ENCODE measurements at regions not wholly inside any gene's neighbourhood (a gene's known extent, or its start where the extent isn't known, plus 50 kb on each side); places are given as distances from the start of the nearest gene placed in this dataset.

DNA sequence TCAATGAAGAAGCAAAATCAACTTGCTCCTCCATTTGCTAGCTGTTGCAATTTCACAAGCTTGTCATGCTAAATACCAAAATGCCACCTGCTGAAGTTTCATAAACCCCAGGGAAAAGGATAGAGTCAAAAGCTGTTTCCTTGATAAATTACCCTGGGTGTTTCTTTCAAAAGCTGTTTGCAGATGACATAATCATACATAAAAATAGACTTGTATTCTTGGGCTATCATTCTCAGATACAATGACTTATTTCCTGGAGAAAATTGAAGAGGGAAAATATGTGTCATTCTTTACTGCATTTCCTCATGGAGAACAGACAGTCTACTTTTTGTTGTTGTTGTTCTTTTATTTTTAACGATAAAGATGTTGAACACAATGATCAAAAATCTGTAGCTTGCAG is 119.2 kb downstream of the GALC start:
- H3K4me3 ChIP-seq (replicated peaks in 1 of 3; ENCODE audit: insufficient read depth in 1 of 3, low read depth in 1 of 3, low read length in 3 of 3) = no peak overlapping the region
- peaks cover 24% of the 10 kb centered on the region for H3K4me1 ChIP-seq (ENCODE audit: control insufficient read depth, extremely low read depth, insufficient read depth, low read length)
- no peaks in the 10 kb centered on the region for H3K79me2 ChIP-seq (ENCODE audit: control insufficient read depth, insufficient read depth, low read length)
- no peaks in the 10 kb centered on the region for H3K9me1 ChIP-seq (replicated peaks; ENCODE audit: control insufficient read depth, extremely low read depth, insufficient read depth, low read length)
- H3K9ac ChIP-seq (replicated peaks; ENCODE audit: extremely low read depth, insufficient read depth, low read length) = peak overlapping the region; percentile 73
- TF ChIP-seq GATA2 (IDR thresholded peaks at IDR 0.05; ENCODE audit: insufficient read depth, insufficient read length, low read depth, low read length) (no peak), JUN (IDR thresholded peaks at IDR 0.05; ENCODE audit: borderline replicate concordance, insufficient read depth, insufficient read length, low read depth) (peak; percentile 72)
- DNase-seq (ENCODE audit: low read depth, low spot score) (no peak), FAIRE-seq (no peak)
- H4K20me1 ChIP-seq (replicated peaks; ENCODE audit: control insufficient read depth, extremely low read depth, insufficient read depth, low read length) = no peaks in the 10 kb centered on the region
- no TSS peak for BruUV-seq (replicated peaks)
- no peaks in the 10 kb centered on the region for H3K36me3 ChIP-seq (ENCODE audit: control insufficient read depth in 2 of 2, extremely low read depth in 1 of 2, insufficient read depth in 2 of 2, low read length in 2 of 2)
- intact Hi-C loops (cut with micrococcal nuclease) (no loop called here), dilution Hi-C loops (cut with MboI; ENCODE audit: extremely low pct_ligation_motif_present, low sequenced_read_pairs) (no loop called here)
- H3K4me2 ChIP-seq (ENCODE audit: insufficient read depth, low read length) = peak overlapping the region; percentile 36
- ChIA-PET POLR2A (no interaction called here), CTCF (no interaction called here)
- no peak overlapping the region for H2AFZ ChIP-seq (ENCODE audit: low read depth, low read length)
- H3K27ac ChIP-seq (ENCODE audit: insufficient read depth, low read depth, low read length) = peak overlapping the region; percentile 92
- H3K9me3 ChIP-seq (replicated peaks; ENCODE audit: control insufficient read depth, insufficient read depth, low read length) = no peaks in the 10 kb centered on the region
- H3K27me3 ChIP-seq (ENCODE audit: control insufficient read depth in 2 of 2, insufficient read depth in 2 of 2, low read length in 2 of 2) = no peaks in the 10 kb centered on the region

DNA sequence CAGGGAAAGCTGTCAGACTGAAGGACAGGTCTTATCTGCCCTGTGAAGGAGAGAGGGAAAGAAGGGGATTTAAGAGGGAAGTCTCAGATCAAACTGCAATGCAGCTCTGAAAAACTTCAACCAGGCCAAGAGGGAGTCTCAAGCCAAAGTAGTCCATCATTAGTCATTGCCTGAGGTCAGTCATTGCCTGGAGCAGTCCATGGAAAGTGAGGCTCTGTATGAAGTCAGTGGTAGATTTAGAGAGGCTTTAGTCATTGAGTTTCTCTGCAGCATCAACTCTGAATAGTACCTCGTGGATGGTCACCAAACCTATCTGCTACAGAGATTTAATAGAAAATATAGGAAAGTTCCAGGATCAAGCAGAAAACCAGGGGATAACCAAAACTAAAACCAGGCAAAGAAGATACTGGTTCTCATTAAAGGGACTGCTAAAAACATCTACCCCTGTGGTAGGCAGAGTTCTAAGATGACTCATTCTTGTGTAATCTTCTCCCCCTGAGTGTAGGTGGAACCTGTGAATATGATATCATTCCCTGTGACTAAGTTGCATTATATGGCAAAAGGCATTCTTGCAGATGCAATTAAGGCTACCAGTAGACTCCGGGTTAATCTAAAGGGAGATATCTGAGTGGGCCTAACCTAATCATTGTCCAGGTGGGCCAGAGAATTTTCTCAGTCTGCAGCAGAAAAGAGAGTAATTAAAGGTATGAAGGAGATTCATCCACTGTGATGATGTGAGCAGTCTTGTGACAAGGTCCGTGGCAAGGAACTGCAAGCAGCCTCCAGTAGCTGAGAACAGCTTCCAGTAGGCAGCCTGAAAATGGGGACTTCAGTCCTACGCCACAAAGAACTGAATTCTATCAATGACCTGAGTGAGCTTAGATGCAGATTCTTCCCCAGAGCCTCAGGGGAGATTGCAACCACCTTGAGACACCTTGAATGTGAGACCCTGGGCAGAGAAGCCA is 123.1 kb downstream of the GALC start:
- Histone ChIP-seq H3K27me3 (ENCODE audit: control insufficient read depth in 2 of 2, insufficient read depth in 2 of 2, low read length in 2 of 2) (no peaks in the 10 kb centered on the region), H3K4me1 (ENCODE audit: control insufficient read depth, extremely low read depth, insufficient read depth, low read length) (peaks cover 17% of the 10 kb centered on the region), H3K9me3 (replicated peaks; ENCODE audit: control insufficient read depth, insufficient read depth, low read length) (no peaks in the 10 kb centered on the region), H3K27ac (ENCODE audit: insufficient read depth, low read depth, low read length) (no peak overlapping the region), H3K36me3 (ENCODE audit: control insufficient read depth in 2 of 2, extremely low read depth in 1 of 2, insufficient read depth in 2 of 2, low read length in 2 of 2) (no peaks in the 10 kb centered on the region), H3K4me2 (ENCODE audit: insufficient read depth, low read length) (no peak overlapping the region), H3K79me2 (ENCODE audit: control insufficient read depth, insufficient read depth, low read length) (no peaks in the 10 kb centered on the region), H3K9ac (replicated peaks; ENCODE audit: extremely low read depth, insufficient read depth, low read length) (no peak overlapping the region), H4K20me1 (replicated peaks; ENCODE audit: control insufficient read depth, extremely low read depth, insufficient read depth, low read length) (no peaks in the 10 kb centered on the region), H3K4me3 (replicated peaks in 1 of 3; ENCODE audit: insufficient read depth in 1 of 3, low read depth in 1 of 3, low read length in 3 of 3) (no peak overlapping the region), H2AFZ (ENCODE audit: low read depth, low read length) (no peak overlapping the region), H3K9me1 (replicated peaks; ENCODE audit: control insufficient read depth, extremely low read depth, insufficient read depth, low read length) (no peaks in the 10 kb centered on the region)
- ChIA-PET POLR2A (no interaction called here), CTCF (no interaction called here)
- FAIRE-seq = no peak
- no peak for TF ChIP-seq POLR2A (IDR thresholded peaks at IDR 0.05; ENCODE audit: low read depth, low read length)
- no peak for TF ChIP-seq EZH2 (IDR thresholded peaks at IDR 0.05; ENCODE audit: borderline replicate concordance, low read depth, low read length, severe bottlenecking)
- TF ChIP-seq, protein P1, sequence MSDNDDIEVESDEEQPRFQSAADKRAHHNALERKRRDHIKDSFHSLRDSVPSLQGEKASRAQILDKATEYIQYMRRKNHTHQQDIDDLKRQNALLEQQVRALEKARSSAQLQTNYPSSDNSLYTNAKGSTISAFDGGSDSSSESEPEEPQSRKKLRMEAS (IDR thresholded peaks at IDR 0.05; ENCODE audit: insufficient read depth, insufficient read length) = no peak
- no peak for TF ChIP-seq GATA2 (IDR thresholded peaks at IDR 0.05; ENCODE audit: insufficient read depth, insufficient read length, low read depth, low read length)
- TF ChIP-seq, protein P2, sequence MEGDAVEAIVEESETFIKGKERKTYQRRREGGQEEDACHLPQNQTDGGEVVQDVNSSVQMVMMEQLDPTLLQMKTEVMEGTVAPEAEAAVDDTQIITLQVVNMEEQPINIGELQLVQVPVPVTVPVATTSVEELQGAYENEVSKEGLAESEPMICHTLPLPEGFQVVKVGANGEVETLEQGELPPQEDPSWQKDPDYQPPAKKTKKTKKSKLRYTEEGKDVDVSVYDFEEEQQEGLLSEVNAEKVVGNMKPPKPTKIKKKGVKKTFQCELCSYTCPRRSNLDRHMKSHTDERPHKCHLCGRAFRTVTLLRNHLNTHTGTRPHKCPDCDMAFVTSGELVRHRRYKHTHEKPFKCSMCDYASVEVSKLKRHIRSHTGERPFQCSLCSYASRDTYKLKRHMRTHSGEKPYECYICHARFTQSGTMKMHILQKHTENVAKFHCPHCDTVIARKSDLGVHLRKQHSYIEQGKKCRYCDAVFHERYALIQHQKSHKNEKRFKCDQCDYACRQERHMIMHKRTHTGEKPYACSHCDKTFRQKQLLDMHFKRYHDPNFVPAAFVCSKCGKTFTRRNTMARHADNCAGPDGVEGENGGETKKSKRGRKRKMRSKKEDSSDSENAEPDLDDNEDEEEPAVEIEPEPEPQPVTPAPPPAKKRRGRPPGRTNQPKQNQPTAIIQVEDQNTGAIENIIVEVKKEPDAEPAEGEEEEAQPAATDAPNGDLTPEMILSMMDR (IDR thresholded peaks at IDR 0.05; ENCODE audit: extremely low read depth in 1 of 2, insufficient read depth in 1 of 2, low read depth in 1 of 2, low read length in 2 of 2) = no peak
- TF ChIP-seq JUN (IDR thresholded peaks at IDR 0.05; ENCODE audit: borderline replicate concordance, insufficient read depth, insufficient read length, low read depth) = no peak
- TF ChIP-seq MYC (IDR thresholded peaks at IDR 0.05; ENCODE audit: low read depth, low read length) = no peak
- no peak for TF ChIP-seq FOS (IDR thresholded peaks at IDR 0.05; ENCODE audit: borderline replicate concordance, insufficient read depth, low read length)
- no peak for TF ChIP-seq POLR2AphosphoS5 (IDR thresholded peaks at IDR 0.05; ENCODE audit: insufficient read depth, low read depth, low read length)
- DNase-seq (ENCODE audit: low read depth, low spot score) = no peak
- intact Hi-C loops (cut with micrococcal nuclease) = no loop called here
- no TSS peak for BruUV-seq (replicated peaks)
- dilution Hi-C loops (cut with MboI; ENCODE audit: extremely low pct_ligation_motif_present, low sequenced_read_pairs) = no loop called here
